K562 (cell line): ENCODE measurements at regions not wholly inside any gene's neighbourhood (a gene's known extent, or its start where the extent isn't known, plus 50 kb on each side); places are given as distances from the start of the nearest gene placed in this dataset.

Experiments used
- ATAC-seq: fragments of 200-7000 bp; cut with Tn5 transposase; 3 replicates; pipeline ENCODE4 v1.9.1; 2020; ENCODE audit warnings: moderate library complexity
- BruUV-seq: library from RNA; stranded (reverse); fragments of 400-500 nt; replicated peaks from 2 replicates; lab custom pipeline; 2021; lab: Mats Ljungman, UMichigan
- CTCF ChIA-PET: fragments of 300-600 bp; formaldehyde crosslinking; extraction: SDS; loops from one replicate; lab custom pipeline; 2021; ENCODE audit warnings: low intra/inter-chr PET ratio; lab: Yijun Ruan, JAX
- POLR2A ChIA-PET: fragments of 300-600, 350-650 bp; sonication (Branson Sonifier 250); formaldehyde crosslinking; extraction: SDS; loops from one replicate; lab custom pipeline; 2021; ENCODE audit warnings: antibody characterized with exemption, inconsistent platforms; lab: Yijun Ruan, JAX
- DNase-seq, 4 experiments: peaks; one replicate each; pipeline versions ENCODE4 v3.0.0 to v3.0.0-alpha.2; 2011 to 2018; ENCODE audit warnings: low spot score in 3 of 4, mixed read lengths in 3 of 4; ENCODE audit errors: extremely low read depth in 1 of 4
- FAIRE-seq: peaks from 2 replicates; lab custom pipeline; 2011; peaks lifted over from hg19 to GRCh38; lab: Jason Lieb, UNC
- H2AFZ ChIP-seq: 2 replicates; pipeline ENCODE4 v1.6.0; 2011; ENCODE audit warnings: low read depth, low read length, control low read depth, inconsistent platforms
- H3K27ac ChIP-seq: fragments of 200-600 bp; 3 replicates; pipeline ENCODE4 v1.8.0; 2011; ENCODE audit warnings: low read depth, mild to moderate bottlenecking, control low read depth, inconsistent platforms, low read length, moderate library complexity, mixed read lengths; ENCODE audit errors: extremely low read depth
- H3K27me3 ChIP-seq, 2 experiments: fragments of 300-600 bp in 1 of 2; 2 replicates in 1 of 2; 3 replicates in 1 of 2; pipeline versions ENCODE4 v1.6.0 to v1.8.0; 2011; ENCODE audit warnings: inconsistent platforms in 2 of 2, low read length in 2 of 2, mild to moderate bottlenecking in 1 of 2, mixed read lengths in 1 of 2, moderate library complexity in 1 of 2; ENCODE audit not compliant: control insufficient read depth in 2 of 2, insufficient read depth in 2 of 2
- H3K36me3 ChIP-seq: fragments of 300-600 bp; 3 replicates; pipeline ENCODE4 v1.8.0; 2011; ENCODE audit warnings: mild to moderate bottlenecking, low read length, inconsistent platforms; ENCODE audit not compliant: control insufficient read depth, insufficient read depth
- H3K4me1 ChIP-seq, 2 experiments: fragments of 200-600 bp in 1 of 2; replicated peaks in 1 of 2; 2 replicates in 1 of 2; 3 replicates in 1 of 2; pipeline versions ENCODE4 v1.5.1 to v1.8.0; 2011; ENCODE audit warnings: inconsistent platforms in 2 of 2, low read length in 2 of 2, mild to moderate bottlenecking in 1 of 2, mixed read lengths in 1 of 2, moderate library complexity in 1 of 2; ENCODE audit not compliant: control insufficient read depth in 2 of 2, insufficient read depth in 2 of 2
- H3K4me2 ChIP-seq: 2 replicates; pipeline ENCODE4 v1.6.1; 2011; ENCODE audit warnings: low read length, control low read depth, inconsistent platforms, mixed read lengths; ENCODE audit not compliant: insufficient read depth
- H3K4me3 ChIP-seq: fragments of 200-600 bp; sonication (generic), shearing (Covaris generic); 2 replicates; pipeline ENCODE4 v1.5.1; 2016; ENCODE audit warnings: control low read depth, inconsistent platforms
- H3K79me2 ChIP-seq: fragments of 200-600 bp; 3 replicates; pipeline ENCODE4 v1.8.0; 2011; ENCODE audit warnings: low read length, inconsistent platforms; ENCODE audit not compliant: control insufficient read depth, insufficient read depth
- H3K9ac ChIP-seq, 2 experiments: 2 replicates each; pipeline versions ENCODE4 v1.6.0 to v1.6.1; 2011; ENCODE audit warnings: low read depth in 2 of 2, low read length in 2 of 2, control low read depth in 1 of 2, inconsistent platforms in 1 of 2, mild to moderate bottlenecking in 1 of 2, mixed read lengths in 1 of 2; ENCODE audit not compliant: insufficient read depth in 1 of 2
- H3K9me1 ChIP-seq: one replicate; pipeline ENCODE4 v1.6.0; 2011; ENCODE audit warnings: inconsistent platforms, mild to moderate bottlenecking, low read length, moderate library complexity; ENCODE audit not compliant: control insufficient read depth, insufficient read depth
- H3K9me3 ChIP-seq: replicated peaks from 2 replicates; pipeline ENCODE4 v1.5.1; 2011; ENCODE audit warnings: low read depth, low read length, inconsistent platforms; ENCODE audit not compliant: control insufficient read depth, insufficient read depth
- H4K20me1 ChIP-seq: replicated peaks from 2 replicates; pipeline ENCODE4 v1.6.1; 2011; ENCODE audit warnings: low read length, inconsistent platforms, mixed read lengths; ENCODE audit not compliant: control insufficient read depth, insufficient read depth
- CBFA2T2 ChIP-seq: fragments of 450-650 bp; conservative IDR thresholded peaks from 2 replicates; pipeline ENCODE4 v1.6.1; 2017; ENCODE audit warnings: mild to moderate bottlenecking
- CBFA2T3 ChIP-seq: fragments of 450-650 bp; IDR thresholded peaks from 2 replicates; pipeline ENCODE4 v1.6.1; 2017
- MCM2 ChIP-seq: fragments of 450-650 bp; IDR thresholded peaks from 2 replicates; pipeline ENCODE4 v1.6.1; 2017; ENCODE audit warnings: low read depth, mild to moderate bottlenecking
- NCOA2 ChIP-seq, 2 experiments: fragments of 450-650 bp; IDR thresholded peaks; 2 replicates each; pipeline ENCODE4 v1.6.1; 2018; ENCODE audit warnings: mild to moderate bottlenecking in 2 of 2, moderate library complexity in 1 of 2; ENCODE audit not compliant: partially characterized antibody in 2 of 2
- NCOR1 ChIP-seq: fragments of 450-650 bp; IDR thresholded peaks from 2 replicates; pipeline ENCODE4 v1.6.1; 2016; ENCODE audit warnings: mild to moderate bottlenecking, moderate library complexity
- POLR2AphosphoS5 ChIP-seq: IDR thresholded peaks from 2 replicates; pipeline ENCODE4 v1.6.1; 2011; ENCODE audit warnings: mild to moderate bottlenecking, low read depth, low read length, moderate library complexity; ENCODE audit not compliant: control insufficient read depth, insufficient read depth
- PRPF4 ChIP-seq: fragments of 200-400 bp; formaldehyde crosslinking; IDR thresholded peaks from one replicate; pipeline ENCODE4 v1.6.1; 2017; ENCODE audit warnings: low read length, low read depth, mild to moderate bottlenecking; ENCODE audit not compliant: insufficient read depth, poor library complexity, severe bottlenecking
- TAL1 ChIP-seq: fragments of 450-650 bp; IDR thresholded peaks from 2 replicates; pipeline ENCODE4 v1.6.1; 2016; ENCODE audit warnings: mild to moderate bottlenecking
- TCF3 ChIP-seq: sonication (generic); formaldehyde crosslinking; IDR thresholded peaks from 2 replicates; pipeline ENCODE4 v1.4.0; 2020; ENCODE audit warnings: mild to moderate bottlenecking, missing genetic modification reagents
- YY1 ChIP-seq, 3 experiments: IDR thresholded peaks; 2 replicates each; pipeline ENCODE4 v1.6.1; 2011; ENCODE audit warnings: low read length in 2 of 3, mild to moderate bottlenecking in 2 of 3, moderate library complexity in 2 of 3, borderline replicate concordance in 1 of 3, control low read depth in 1 of 3, low read depth in 1 of 3; ENCODE audit not compliant: insufficient read depth in 3 of 3, insufficient replicate concordance in 2 of 3, control insufficient read depth in 1 of 3, insufficient read length in 1 of 3; ENCODE audit errors: extremely low read depth in 1 of 3
- WGBS: fragments of 100-300 bp; shearing (Covaris generic); methylation state at CpG from one replicate; pipeline ENCODE4 v1.1.6; 2016; ENCODE audit warnings: low coverage, mixed read lengths; ENCODE audit not compliant: insufficient coverage; ENCODE audit errors: missing lambda C conversion rate; 5-methylcytosine and 5-hydroxymethylcytosine counted together
- in situ Hi-C: fragments of 300-500 bp; cut with MboI; formaldehyde crosslinking; loops from 4 replicates; pipeline ENCODE4 v1.15.0; 2018; ENCODE audit warnings: inconsistent platforms, mixed read lengths
- intact Hi-C: fragments of 100-400 bp; cut with micrococcal nuclease; formaldehyde crosslinking; loops from 2 replicates; pipeline ENCODE4 v1.14.2; 2022

- Histone ChIP-seq H3K9me3 (peaks cover 4% of the 10 kb centered on the region; the same call in 1 of the 2 replicates), H3K9ac (no peak overlapping the region), H3K27me3 (no peaks in the 10 kb centered on the region), H2AFZ (peak overlapping the region; percentile 65), H3K4me3 (no peak overlapping the region), H3K9me1 (no peaks in the 10 kb centered on the region), H3K27ac (peak overlapping the region; percentile 16; the same call in 1 of the 3 replicates), H4K20me1 (no peaks in the 10 kb centered on the region), H3K36me3 (no peaks in the 10 kb centered on the region), H3K4me1 (peaks cover 0 to 13% of the 10 kb centered on the region in 2 experiments; a peak in 2 of 5 replicates), H3K4me2 (no peak overlapping the region; the same call in 1 of the 2 replicates), H3K79me2 (no peaks in the 10 kb centered on the region)
- WGBS: 27% methylated on average over 1 of the region's 1 CpG
- FAIRE-seq: no peak
- ATAC-seq: peak; percentile 91
- TF ChIP-seq TCF3 (CRISPR knock-in tag) (peak; percentile 60), TAL1 (peak; percentile 59; the same call in 1 of the 2 replicates), YY1 (IDR thresholded peaks at IDR 0.05; ENCODE audit: borderline replicate concordance in 1 of 3, control insufficient read depth in 1 of 3, extremely low read depth in 1 of 3, insufficient read depth in 3 of 3, insufficient read length in 1 of 3, insufficient replicate concordance in 2 of 3, low read depth in 1 of 3, low read length in 2 of 3) (peak in 1 of 3 experiments; percentile 82), NCOA2 (IDR thresholded peaks at IDR 0.05; ENCODE audit: partially characterized antibody in 2 of 2) (peak in 1 of 2 experiments; percentile 6), NCOR1 (peak; percentile 3; the same call in 1 of the 2 replicates), CBFA2T3 (peak; percentile 52; the same call in 1 of the 2 replicates), MCM2 (no peak), PRPF4 (no peak), CBFA2T2 (peak; percentile 47), POLR2AphosphoS5 (peak; percentile 28; the same call in 1 of the 2 replicates)
- no TSS peak for BruUV-seq
- DNase-seq: peak; percentile 16 to 78 (median 49)
- ChIA-PET POLR2A (interaction anchor here (0.8 to 1.1 kb wide), 3 partner anchors 12 to 14 kb away, joined by 3 to 5 read pairs (median 4); no protein-coding TSS in a partner anchor), CTCF (no interaction called here)
- in situ Hi-C loops (no loop called here), intact Hi-C loops (loop anchor here (5.0 kb wide), 1 partner anchor 115 kb away; no protein-coding TSS in a partner anchor)
Measured at GRCh38 chr6:51167468-51167867, 348.8 kb downstream of the TFAP2B start.
